ENCODE measurements at regions not wholly inside any gene's neighbourhood (a gene's known extent, or its start where the extent isn't known, plus 50 kb on each side); places are given as distances from the start of the nearest gene placed in this dataset.
A peak's percentile ranks its signal among the peaks of the same experiment; 100 is the strongest.

DNA sequence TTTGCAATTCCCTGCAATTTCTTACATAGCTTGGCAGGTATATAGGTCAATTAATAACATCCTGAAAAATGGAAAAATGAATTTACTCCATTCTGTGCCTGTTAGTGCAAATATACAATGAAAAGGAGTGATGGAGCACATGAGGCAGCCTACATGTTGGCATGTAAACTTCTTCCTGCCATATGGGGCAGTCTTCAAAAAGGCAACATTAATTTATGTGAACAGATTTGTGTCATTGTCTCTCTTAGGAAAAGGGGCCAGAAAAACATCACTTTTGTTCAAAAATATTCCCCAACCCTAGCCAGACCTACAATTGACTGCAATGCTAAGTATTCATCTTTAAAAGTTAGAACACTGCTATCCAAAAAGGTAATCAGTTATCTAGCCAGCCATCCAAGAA lies 332.2 kb downstream of the TBC1D4 start (continued):
- TF ChIP-seq, protein P1, sequence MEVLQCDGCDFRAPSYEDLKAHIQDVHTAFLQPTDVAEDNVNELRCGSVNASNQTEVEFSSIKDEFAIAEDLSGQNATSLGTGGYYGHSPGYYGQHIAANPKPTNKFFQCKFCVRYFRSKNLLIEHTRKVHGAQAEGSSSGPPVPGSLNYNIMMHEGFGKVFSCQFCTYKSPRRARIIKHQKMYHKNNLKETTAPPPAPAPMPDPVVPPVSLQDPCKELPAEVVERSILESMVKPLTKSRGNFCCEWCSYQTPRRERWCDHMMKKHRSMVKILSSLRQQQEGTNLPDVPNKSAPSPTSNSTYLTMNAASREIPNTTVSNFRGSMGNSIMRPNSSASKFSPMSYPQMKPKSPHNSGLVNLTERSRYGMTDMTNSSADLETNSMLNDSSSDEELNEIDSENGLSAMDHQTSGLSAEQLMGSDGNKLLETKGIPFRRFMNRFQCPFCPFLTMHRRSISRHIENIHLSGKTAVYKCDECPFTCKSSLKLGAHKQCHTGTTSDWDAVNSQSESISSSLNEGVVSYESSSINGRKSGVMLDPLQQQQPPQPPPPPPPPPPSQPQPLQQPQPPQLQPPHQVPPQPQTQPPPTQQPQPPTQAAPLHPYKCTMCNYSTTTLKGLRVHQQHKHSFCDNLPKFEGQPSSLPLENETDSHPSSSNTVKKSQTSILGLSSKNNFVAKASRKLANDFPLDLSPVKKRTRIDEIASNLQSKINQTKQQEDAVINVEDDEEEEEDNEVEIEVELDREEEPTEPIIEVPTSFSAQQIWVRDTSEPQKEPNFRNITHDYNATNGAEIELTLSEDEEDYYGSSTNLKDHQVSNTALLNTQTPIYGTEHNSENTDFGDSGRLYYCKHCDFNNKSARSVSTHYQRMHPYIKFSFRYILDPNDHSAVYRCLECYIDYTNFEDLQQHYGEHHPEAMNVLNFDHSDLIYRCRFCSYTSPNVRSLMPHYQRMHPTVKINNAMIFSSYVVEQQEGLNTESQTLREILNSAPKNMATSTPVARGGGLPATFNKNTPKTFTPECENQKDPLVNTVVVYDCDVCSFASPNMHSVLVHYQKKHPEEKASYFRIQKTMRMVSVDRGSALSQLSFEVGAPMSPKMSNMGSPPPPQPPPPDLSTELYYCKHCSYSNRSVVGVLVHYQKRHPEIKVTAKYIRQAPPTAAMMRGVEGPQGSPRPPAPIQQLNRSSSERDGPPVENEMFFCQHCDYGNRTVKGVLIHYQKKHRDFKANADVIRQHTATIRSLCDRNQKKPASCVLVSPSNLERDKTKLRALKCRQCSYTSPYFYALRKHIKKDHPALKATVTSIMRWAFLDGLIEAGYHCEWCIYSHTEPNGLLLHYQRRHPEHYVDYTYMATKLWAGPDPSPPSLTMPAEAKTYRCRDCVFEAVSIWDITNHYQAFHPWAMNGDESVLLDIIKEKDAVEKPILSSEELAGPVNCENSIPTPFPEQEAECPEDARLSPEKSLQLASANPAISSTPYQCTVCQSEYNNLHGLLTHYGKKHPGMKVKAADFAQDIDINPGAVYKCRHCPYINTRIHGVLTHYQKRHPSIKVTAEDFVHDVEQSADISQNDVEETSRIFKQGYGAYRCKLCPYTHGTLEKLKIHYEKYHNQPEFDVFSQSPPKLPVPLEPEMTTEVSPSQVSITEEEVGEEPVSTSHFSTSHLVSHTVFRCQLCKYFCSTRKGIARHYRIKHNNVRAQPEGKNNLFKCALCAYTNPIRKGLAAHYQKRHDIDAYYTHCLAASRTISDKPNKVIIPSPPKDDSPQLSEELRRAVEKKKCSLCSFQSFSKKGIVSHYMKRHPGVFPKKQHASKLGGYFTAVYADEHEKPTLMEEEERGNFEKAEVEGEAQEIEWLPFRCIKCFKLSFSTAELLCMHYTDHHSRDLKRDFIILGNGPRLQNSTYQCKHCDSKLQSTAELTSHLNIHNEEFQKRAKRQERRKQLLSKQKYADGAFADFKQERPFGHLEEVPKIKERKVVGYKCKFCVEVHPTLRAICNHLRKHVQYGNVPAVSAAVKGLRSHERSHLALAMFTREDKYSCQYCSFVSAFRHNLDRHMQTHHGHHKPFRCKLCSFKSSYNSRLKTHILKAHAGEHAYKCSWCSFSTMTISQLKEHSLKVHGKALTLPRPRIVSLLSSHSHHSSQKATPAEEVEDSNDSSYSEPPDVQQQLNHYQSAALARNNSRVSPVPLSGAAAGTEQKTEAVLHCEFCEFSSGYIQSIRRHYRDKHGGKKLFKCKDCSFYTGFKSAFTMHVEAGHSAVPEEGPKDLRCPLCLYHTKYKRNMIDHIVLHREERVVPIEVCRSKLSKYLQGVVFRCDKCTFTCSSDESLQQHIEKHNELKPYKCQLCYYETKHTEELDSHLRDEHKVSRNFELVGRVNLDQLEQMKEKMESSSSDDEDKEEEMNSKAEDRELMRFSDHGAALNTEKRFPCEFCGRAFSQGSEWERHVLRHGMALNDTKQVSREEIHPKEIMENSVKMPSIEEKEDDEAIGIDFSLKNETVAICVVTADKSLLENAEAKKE (CRISPR knock-in tag; IDR thresholded peaks at IDR 0.05), result no peak
- TF ChIP-seq NANOG (IDR thresholded peaks at IDR 0.05; ENCODE audit: borderline replicate concordance) (no peak), CREB1 (CRISPR knock-in tag; IDR thresholded peaks at IDR 0.05; ENCODE audit: low read depth) (no peak)
- TF ChIP-seq, protein P2, sequence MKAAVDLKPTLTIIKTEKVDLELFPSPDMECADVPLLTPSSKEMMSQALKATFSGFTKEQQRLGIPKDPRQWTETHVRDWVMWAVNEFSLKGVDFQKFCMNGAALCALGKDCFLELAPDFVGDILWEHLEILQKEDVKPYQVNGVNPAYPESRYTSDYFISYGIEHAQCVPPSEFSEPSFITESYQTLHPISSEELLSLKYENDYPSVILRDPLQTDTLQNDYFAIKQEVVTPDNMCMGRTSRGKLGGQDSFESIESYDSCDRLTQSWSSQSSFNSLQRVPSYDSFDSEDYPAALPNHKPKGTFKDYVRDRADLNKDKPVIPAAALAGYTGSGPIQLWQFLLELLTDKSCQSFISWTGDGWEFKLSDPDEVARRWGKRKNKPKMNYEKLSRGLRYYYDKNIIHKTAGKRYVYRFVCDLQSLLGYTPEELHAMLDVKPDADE (IDR thresholded peaks at IDR 0.05), result no peak

DNA sequence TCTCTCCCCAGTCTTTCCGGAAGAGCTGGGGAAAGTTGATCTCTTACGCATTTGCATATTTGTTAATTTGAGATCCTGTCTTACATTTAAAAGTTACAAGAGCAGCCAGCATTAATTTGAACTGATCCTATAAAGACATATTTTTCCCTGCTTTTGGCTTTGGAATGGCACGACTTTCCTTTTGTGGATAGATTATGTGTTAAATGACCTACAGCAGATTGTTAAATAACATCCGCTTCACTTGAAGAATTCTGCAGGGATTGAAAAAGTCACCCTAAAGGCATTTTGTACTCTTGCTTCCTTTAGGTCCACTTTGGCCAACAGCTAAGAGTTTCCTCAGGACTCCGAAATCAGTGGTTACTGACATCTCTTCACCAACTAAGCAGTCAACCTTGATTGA lies 334.0 kb downstream of the TBC1D4 start:
- Histone ChIP-seq H2AFZ (peak overlapping the region; percentile 39; the same call in 1 of the 2 replicates), H3K9me2 (ENCODE audit: insufficient read depth) (peaks cover 10% of the 10 kb centered on the region; the same call in 1 of the 2 replicates), H3K4me2 (no peak overlapping the region), H3K4me1 (ENCODE audit: insufficient read depth) (no peaks in the 10 kb centered on the region), H4K20me1 (replicated peaks; ENCODE audit: insufficient read depth) (no peaks in the 10 kb centered on the region), H3K27ac (ENCODE audit: low read depth) (0 out of 2 replicates have a peak overlapping the region, but pooled peaks have one; percentile 5), H3F3A (replicated peaks; ENCODE audit: low read depth) (no peaks in the 10 kb centered on the region), H3K36me3 (ENCODE audit: insufficient read depth) (no peaks in the 10 kb centered on the region), H3K79me2 (replicated peaks; ENCODE audit: insufficient read depth) (no peaks in the 10 kb centered on the region), H3K27me3 (ENCODE audit: insufficient read depth) (no peaks in the 10 kb centered on the region), H3K4me3 (no peak overlapping the region)
- Mint-ChIP-seq H3K4me1 (peaks cover 5% of the 10 kb centered on the region; the same call in 1 of the 3 replicates), H3K9me3 (peaks cover 9% of the 10 kb centered on the region), H3K36me3 (ENCODE audit: low read depth) (peaks cover 7% of the 10 kb centered on the region; the same call in 2 of the 3 replicates), H3K27ac (no peak overlapping the region), H3K4me3 (no peak overlapping the region), H3K27me3 (ENCODE audit: insufficient read depth, low read depth, poor library complexity) (no peaks in the 10 kb centered on the region)
- ATAC-seq (no peak), DNase-seq (ENCODE audit: low spot score) (no peak)
- TF ChIP-seq NANOG (IDR thresholded peaks at IDR 0.05; ENCODE audit: borderline replicate concordance), result no peak
- TF ChIP-seq EZH2 (IDR thresholded peaks at IDR 0.05; ENCODE audit: low read depth, unreplicated experiment), result no peak
- no peak for TF ChIP-seq ZNF114 (CRISPR knock-in tag; IDR thresholded peaks at IDR 0.05)
- TF ChIP-seq, protein P3, sequence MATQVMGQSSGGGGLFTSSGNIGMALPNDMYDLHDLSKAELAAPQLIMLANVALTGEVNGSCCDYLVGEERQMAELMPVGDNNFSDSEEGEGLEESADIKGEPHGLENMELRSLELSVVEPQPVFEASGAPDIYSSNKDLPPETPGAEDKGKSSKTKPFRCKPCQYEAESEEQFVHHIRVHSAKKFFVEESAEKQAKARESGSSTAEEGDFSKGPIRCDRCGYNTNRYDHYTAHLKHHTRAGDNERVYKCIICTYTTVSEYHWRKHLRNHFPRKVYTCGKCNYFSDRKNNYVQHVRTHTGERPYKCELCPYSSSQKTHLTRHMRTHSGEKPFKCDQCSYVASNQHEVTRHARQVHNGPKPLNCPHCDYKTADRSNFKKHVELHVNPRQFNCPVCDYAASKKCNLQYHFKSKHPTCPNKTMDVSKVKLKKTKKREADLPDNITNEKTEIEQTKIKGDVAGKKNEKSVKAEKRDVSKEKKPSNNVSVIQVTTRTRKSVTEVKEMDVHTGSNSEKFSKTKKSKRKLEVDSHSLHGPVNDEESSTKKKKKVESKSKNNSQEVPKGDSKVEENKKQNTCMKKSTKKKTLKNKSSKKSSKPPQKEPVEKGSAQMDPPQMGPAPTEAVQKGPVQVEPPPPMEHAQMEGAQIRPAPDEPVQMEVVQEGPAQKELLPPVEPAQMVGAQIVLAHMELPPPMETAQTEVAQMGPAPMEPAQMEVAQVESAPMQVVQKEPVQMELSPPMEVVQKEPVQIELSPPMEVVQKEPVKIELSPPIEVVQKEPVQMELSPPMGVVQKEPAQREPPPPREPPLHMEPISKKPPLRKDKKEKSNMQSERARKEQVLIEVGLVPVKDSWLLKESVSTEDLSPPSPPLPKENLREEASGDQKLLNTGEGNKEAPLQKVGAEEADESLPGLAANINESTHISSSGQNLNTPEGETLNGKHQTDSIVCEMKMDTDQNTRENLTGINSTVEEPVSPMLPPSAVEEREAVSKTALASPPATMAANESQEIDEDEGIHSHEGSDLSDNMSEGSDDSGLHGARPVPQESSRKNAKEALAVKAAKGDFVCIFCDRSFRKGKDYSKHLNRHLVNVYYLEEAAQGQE (IDR thresholded peaks at IDR 0.05; ENCODE audit: unreplicated experiment), result no peak
- TF ChIP-seq, protein P2 (IDR thresholded peaks at IDR 0.05), result no peak
- TF ChIP-seq, protein P4, sequence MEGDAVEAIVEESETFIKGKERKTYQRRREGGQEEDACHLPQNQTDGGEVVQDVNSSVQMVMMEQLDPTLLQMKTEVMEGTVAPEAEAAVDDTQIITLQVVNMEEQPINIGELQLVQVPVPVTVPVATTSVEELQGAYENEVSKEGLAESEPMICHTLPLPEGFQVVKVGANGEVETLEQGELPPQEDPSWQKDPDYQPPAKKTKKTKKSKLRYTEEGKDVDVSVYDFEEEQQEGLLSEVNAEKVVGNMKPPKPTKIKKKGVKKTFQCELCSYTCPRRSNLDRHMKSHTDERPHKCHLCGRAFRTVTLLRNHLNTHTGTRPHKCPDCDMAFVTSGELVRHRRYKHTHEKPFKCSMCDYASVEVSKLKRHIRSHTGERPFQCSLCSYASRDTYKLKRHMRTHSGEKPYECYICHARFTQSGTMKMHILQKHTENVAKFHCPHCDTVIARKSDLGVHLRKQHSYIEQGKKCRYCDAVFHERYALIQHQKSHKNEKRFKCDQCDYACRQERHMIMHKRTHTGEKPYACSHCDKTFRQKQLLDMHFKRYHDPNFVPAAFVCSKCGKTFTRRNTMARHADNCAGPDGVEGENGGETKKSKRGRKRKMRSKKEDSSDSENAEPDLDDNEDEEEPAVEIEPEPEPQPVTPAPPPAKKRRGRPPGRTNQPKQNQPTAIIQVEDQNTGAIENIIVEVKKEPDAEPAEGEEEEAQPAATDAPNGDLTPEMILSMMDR (conservative IDR thresholded peaks at IDR 0.05; ENCODE audit: low read depth in 2 of 2), result no peak
- TF ChIP-seq JUNB (IDR thresholded peaks at IDR 0.05; ENCODE audit: unreplicated experiment), result no peak
- TF ChIP-seq POLR2AphosphoS5 (IDR thresholded peaks at IDR 0.05; ENCODE audit: low read depth), result no peak
- TF ChIP-seq STAT1 (IDR thresholded peaks at IDR 0.05; ENCODE audit: unreplicated experiment), result no peak
- TF ChIP-seq CREB1 (CRISPR knock-in tag; IDR thresholded peaks at IDR 0.05; ENCODE audit: low read depth), result no peak
